Gastrocnemius medialis (tissue), 4 donors: ENCODE measurements at regions not wholly inside any gene's neighbourhood (a gene's known extent, or its start where the extent isn't known, plus 50 kb on each side); places are given as distances from the start of the nearest gene placed in this dataset.

Source experiments
- ATAC-seq, 2 donors: fragments of 150-250 bp; one replicate each; pipeline ENCODE4 v1.9.1; 2016
- DNase-seq, 2 donors: peaks; one replicate each; pipeline ENCODE4 v3.0.0-alpha.2; 2019
- H3K27ac ChIP-seq, 4 donors: fragments of 200-600 bp; sonication (generic); 1 replicate in 1 of 4; 2 replicates in 3 of 4; pipeline ENCODE4 v1.5.1; 2016 to 2018; ENCODE audit warnings: mild to moderate bottlenecking in 2 of 4, moderate library complexity in 1 of 4
- H3K27me3 ChIP-seq, 3 donors: fragments of 200-600 bp; sonication (generic) in 2 of 3; 1 replicate in 1 of 3; 2 replicates in 2 of 3; pipeline versions ENCODE4 v1.5.1 to v1.6.0; 2016 to 2019; ENCODE audit warnings: mild to moderate bottlenecking in 1 of 3, moderate library complexity in 1 of 3
- H3K36me3 ChIP-seq, 2 donors: fragments of 200-600 bp; sonication (generic) in 1 of 2; one replicate each; pipeline ENCODE4 v1.5.1; 2017 to 2018
- H3K4me1 ChIP-seq, 2 donors: fragments of 200-600 bp; sonication (generic) in 1 of 2; one replicate each; pipeline ENCODE4 v1.5.1; 2016 to 2017; ENCODE audit warnings: mild to moderate bottlenecking in 2 of 2
- H3K4me3 ChIP-seq, 4 donors: fragments of 200-600 bp; sonication (generic) in 3 of 4; 1 replicate in 1 of 4; 2 replicates in 3 of 4; pipeline ENCODE4 v1.5.1; 2016 to 2019; ENCODE audit warnings: mild to moderate bottlenecking in 2 of 4
- H3K9me3 ChIP-seq, 3 donors: fragments of 200-600 bp; sonication (generic) in 2 of 3; 1 replicate in 1 of 3; 2 replicates in 2 of 3; pipeline ENCODE4 v1.5.1; 2016 to 2019
- POLR2A ChIP-seq, 2 donors: fragments of 450-650 bp; IDR thresholded peaks; one replicate each; pipeline ENCODE4 v1.6.1; 2017; ENCODE audit warnings: antibody characterized with exemption in 2 of 2, mild to moderate bottlenecking in 2 of 2, moderate library complexity in 2 of 2
- in situ Hi-C, 4 donors: fragments of 200-750 bp; cut with MboI; loops; one replicate each; pipeline versions ENCODE4 v1.15.0 to v1.8.0; 2017; ENCODE audit warnings: low sequenced_read_pairs in 4 of 4
- intact Hi-C: fragments of 100-400 bp; cut with DNase I; formaldehyde crosslinking; loops from one replicate; pipeline ENCODE4 v1.15.1; 2023; ENCODE audit warnings: low total_unique reads
- TF ChIP-seq, protein P1 (sequence below), 5 experiments: fragments of 450-650 bp in 3 of 5; fragments of 200-600 bp in 2 of 5; sonication (generic) in 2 of 5; IDR thresholded peaks in 4 of 5; conservative IDR thresholded peaks in 1 of 5; 1 replicate in 4 of 5; 2 replicates in 1 of 5; pipeline ENCODE4 v1.5.1; 2016 to 2019; ENCODE audit warnings: antibody characterized with exemption in 5 of 5, mild to moderate bottlenecking in 3 of 5, moderate library complexity in 3 of 5

DNA sequence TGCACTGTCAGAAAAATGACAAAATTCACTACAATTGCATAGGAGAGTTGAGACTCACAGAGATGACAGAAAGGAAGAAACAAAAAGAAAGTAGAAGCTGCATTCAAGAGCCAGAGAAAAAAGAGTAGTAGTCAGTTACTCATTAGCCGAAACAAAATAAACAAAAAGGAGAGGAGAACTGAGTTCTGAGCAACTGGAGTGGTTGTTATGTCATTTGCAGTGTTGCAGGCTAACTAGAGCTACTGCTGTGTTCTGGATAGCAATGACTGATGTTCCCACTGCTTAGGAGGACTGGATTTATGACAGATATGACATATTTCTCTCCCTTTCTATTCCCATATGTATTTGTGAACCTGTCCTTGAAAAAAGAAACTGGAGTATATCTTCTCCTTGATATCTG is 482.6 kb downstream of the RFC3 start:
- in situ Hi-C loops, result no loop called here
- Histone ChIP-seq H3K27ac (no peak overlapping the region), H3K27me3 (no peaks in the 10 kb centered on the region), H3K4me1 (peaks cover 0 to 4% of the 10 kb centered on the region in 2 donors), H3K36me3 (no peaks in the 10 kb centered on the region), H3K4me3 (no peak overlapping the region), H3K9me3 (no peaks in the 10 kb centered on the region)
- ATAC-seq (no peak), DNase-seq (no peak)
- TF ChIP-seq, protein P1, sequence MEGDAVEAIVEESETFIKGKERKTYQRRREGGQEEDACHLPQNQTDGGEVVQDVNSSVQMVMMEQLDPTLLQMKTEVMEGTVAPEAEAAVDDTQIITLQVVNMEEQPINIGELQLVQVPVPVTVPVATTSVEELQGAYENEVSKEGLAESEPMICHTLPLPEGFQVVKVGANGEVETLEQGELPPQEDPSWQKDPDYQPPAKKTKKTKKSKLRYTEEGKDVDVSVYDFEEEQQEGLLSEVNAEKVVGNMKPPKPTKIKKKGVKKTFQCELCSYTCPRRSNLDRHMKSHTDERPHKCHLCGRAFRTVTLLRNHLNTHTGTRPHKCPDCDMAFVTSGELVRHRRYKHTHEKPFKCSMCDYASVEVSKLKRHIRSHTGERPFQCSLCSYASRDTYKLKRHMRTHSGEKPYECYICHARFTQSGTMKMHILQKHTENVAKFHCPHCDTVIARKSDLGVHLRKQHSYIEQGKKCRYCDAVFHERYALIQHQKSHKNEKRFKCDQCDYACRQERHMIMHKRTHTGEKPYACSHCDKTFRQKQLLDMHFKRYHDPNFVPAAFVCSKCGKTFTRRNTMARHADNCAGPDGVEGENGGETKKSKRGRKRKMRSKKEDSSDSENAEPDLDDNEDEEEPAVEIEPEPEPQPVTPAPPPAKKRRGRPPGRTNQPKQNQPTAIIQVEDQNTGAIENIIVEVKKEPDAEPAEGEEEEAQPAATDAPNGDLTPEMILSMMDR (IDR thresholded peaks at IDR 0.05 in 4 of 5, conservative IDR thresholded peaks at IDR 0.05 in 1 of 5), result no peak
- TF ChIP-seq POLR2A (IDR thresholded peaks at IDR 0.05), result no peak
- intact Hi-C loops, result no loop called here

DNA sequence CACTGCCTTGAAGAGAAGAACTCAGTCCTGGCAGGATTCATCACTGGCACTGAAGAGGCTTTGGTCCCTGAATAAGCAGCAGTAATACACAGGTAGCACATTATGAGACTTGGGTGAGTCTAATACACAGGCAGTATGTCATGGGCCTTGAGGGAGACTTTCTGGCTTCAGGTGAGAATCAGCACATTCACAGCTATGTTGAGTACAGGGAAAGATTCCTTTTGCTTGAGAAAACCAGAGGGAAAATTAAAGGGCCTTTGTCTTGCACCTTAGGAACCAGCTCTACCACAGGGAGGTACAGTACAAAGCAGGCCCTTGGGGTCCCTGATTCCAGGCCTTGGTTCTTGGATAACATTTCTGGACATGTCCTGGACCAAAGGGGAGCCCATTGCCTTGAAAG is 484.6 kb downstream of the RFC3 start:
- no peaks in the 10 kb centered on the region for H3K36me3 ChIP-seq
- TF ChIP-seq, protein P1 (IDR thresholded peaks at IDR 0.05 in 4 of 5, conservative IDR thresholded peaks at IDR 0.05 in 1 of 5), result no peak
- no peak for TF ChIP-seq POLR2A (IDR thresholded peaks at IDR 0.05)
- intact Hi-C loops (no loop called here), in situ Hi-C loops (no loop called here)
- no peak overlapping the region for H3K4me3 ChIP-seq
- DNase-seq, result no peak
- H3K27ac ChIP-seq, result no peak overlapping the region
- H3K9me3 ChIP-seq, result no peaks in the 10 kb centered on the region
- no peaks in the 10 kb centered on the region for H3K27me3 ChIP-seq
- ATAC-seq, result no peak
- peaks cover 0 to 4% of the 10 kb centered on the region in 2 donors for H3K4me1 ChIP-seq

DNA sequence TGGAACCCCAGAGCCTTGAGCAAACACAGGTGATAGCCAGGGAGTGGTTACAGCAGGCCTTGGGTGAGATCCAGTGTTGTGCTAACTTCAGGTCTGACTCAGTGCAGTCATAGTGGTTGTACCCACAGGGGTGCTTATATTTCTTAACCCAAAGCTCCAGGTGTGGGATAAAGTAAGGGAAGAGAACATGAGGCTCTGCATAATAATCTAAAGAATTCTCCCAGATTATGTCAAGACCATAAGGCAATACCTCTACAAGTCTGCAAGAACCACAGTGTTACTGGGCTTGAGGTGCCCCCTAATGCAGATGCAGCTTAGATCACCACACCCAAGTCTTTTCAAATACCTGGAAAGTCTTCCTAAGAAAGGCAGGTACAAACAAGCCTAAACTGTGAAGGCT is 485.4 kb downstream of the RFC3 start:
- Histone ChIP-seq H3K4me1 (peaks cover 0 to 4% of the 10 kb centered on the region in 2 donors), H3K4me3 (no peak overlapping the region), H3K27me3 (no peaks in the 10 kb centered on the region), H3K27ac (no peak overlapping the region), H3K36me3 (no peaks in the 10 kb centered on the region), H3K9me3 (no peaks in the 10 kb centered on the region)
- ATAC-seq (no peak), DNase-seq (no peak)
- intact Hi-C loops, result no loop called here
- TF ChIP-seq, protein P1 (IDR thresholded peaks at IDR 0.05 in 4 of 5, conservative IDR thresholded peaks at IDR 0.05 in 1 of 5), result no peak
- TF ChIP-seq POLR2A (IDR thresholded peaks at IDR 0.05), result no peak
- in situ Hi-C loops, result no loop called here

DNA sequence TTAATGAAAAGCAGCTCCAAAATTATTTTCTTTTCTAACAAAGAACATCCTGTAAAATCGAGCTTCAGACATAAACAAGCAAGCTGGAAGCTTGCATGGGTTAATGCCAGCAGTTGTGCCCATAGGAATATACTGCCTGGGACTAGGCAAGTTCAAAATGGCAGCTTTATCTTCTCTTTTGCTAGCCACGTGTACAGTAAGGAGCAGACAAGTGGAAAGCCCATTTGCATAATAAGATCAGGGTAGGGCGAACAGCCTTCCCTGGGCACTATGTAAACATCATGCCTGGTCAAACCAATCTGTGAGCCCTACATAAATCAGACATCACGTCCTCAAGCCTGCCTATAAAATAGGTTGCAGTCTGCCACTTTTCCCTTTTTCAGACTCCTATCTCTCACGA is 489.7 kb downstream of the RFC3 start:
- DNase-seq (no peak), ATAC-seq (no peak)
- TF ChIP-seq POLR2A (IDR thresholded peaks at IDR 0.05), result no peak
- TF ChIP-seq, protein P1 (IDR thresholded peaks at IDR 0.05 in 4 of 5, conservative IDR thresholded peaks at IDR 0.05 in 1 of 5), result no peak
- intact Hi-C loops, result no loop called here
- in situ Hi-C loops, result no loop called here
- Histone ChIP-seq H3K36me3 (no peaks in the 10 kb centered on the region), H3K27me3 (no peaks in the 10 kb centered on the region), H3K4me1 (no peaks in the 10 kb centered on the region), H3K9me3 (no peaks in the 10 kb centered on the region), H3K27ac (no peak overlapping the region), H3K4me3 (no peak overlapping the region)

DNA sequence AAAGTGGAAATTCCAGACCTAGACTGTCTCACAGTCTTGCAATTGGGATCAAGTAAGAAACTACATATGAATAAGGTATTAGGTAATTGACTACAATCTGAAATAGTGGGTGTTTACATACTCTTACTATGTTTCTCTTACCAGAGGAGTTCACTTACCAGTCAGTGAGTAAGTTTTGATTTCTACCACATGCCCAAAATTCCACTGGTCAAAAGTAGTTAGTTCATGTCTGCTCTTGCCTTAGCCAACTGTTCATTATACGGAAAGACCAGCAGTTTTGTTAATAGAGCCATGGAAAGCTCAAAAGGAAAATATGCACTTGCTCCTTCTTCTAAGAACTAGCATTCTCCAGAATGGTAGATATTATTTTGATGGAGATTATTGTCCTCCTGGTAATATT is 490.8 kb downstream of the RFC3 start:
- no peak for DNase-seq
- no peaks in the 10 kb centered on the region for H3K9me3 ChIP-seq
- intact Hi-C loops, result no loop called here
- no peaks in the 10 kb centered on the region for H3K4me1 ChIP-seq
- TF ChIP-seq, protein P1 (IDR thresholded peaks at IDR 0.05 in 4 of 5, conservative IDR thresholded peaks at IDR 0.05 in 1 of 5), result no peak
- TF ChIP-seq POLR2A (IDR thresholded peaks at IDR 0.05), result no peak
- no peak overlapping the region for H3K4me3 ChIP-seq
- in situ Hi-C loops, result no loop called here
- ATAC-seq, result no peak
- no peaks in the 10 kb centered on the region for H3K36me3 ChIP-seq
- no peaks in the 10 kb centered on the region for H3K27me3 ChIP-seq
- H3K27ac ChIP-seq, result no peak overlapping the region
